ENCODE measurements at regions not wholly inside any gene's neighbourhood (a gene's known extent, or its start where the extent isn't known, plus 50 kb on each side); places are given as distances from the start of the nearest gene placed in this dataset.

DNA sequence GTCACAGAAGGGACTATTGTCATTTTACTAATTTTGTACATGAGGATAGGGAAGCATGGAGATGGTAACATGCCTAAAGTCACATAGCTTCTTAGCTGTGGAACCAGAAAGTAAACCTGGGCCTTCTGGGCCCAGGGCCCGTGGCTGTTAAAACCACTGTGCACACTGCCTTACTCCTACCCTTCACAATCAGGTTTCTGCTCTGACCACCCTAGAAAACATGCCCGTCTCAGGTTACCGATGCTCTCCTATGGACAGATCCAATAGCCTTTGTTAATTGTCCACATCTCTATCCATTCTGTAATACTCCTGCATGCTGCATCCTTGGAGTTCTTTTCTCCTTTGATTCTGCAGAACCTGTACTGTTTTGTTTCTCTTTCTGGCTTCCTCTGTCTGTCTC lies 79.0 kb upstream of the TACR1 start:
- DNase-seq (ENCODE audit: low read depth): no peak

DNA sequence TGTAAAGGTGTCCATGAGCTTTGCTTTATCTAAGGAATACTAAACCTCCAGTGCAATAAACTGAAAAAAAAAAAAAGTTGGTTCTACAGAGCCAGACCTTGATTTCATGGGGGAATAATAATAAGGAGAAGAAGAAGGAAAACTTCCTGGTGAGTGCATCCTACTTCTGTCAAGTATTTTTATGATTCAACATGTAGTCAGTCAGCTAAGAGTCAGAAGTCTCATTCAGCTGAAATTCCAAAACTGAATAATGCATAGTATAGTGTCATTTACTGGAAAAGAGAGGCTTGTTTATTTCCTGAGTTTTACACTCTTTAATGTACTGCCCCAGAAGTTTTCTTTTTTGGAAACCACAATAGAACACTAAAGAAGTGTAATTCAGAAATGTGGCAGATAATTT lies 77.8 kb upstream of the TACR1 start:
- peak; percentile 11 for DNase-seq (ENCODE audit: low read depth)

DNA sequence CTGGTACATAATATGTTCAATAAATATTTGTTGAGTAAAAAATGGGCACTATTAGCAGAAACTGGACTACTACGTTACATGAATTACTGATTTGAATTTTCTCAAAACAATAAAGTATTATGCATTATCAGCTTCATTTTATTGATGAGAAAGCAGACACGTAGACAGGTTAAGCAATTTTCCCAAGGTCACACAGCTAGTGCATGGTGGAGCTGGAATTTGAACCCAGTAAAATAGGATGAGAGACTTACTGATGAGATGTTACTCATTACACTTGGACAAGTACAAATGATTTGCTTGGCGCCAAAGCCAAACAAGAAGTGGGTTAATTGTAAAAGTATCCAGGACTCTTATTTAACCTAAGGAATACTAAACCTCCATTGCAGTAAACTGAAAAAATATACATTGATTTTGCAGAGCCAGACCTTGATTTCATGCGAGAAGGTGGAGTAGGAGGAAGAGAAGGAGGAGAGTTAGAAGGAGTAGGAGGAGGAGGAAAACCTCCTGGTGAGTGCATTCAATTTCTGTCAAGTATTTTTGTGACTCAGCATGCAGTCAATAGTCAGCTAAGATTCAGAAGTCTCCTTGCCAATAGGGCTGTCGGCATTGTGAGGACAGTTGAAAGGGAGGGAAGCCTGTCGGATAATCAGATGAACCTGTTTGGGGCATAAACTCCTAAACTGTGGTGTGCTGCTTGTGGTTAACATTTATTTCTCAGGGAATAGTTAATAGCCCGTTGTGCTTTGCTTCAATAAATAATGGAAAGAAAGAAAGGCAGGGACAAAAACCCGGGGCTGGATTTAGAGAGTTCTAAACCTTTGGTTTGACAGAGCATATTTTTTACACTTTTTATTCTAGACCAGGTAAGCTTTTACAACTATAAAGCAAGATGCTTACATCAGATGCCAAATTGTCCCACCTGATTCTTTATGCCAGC lies 77.0 kb upstream of the TACR1 start:
- DNase-seq (ENCODE audit: low read depth): peak; percentile 20

DNA sequence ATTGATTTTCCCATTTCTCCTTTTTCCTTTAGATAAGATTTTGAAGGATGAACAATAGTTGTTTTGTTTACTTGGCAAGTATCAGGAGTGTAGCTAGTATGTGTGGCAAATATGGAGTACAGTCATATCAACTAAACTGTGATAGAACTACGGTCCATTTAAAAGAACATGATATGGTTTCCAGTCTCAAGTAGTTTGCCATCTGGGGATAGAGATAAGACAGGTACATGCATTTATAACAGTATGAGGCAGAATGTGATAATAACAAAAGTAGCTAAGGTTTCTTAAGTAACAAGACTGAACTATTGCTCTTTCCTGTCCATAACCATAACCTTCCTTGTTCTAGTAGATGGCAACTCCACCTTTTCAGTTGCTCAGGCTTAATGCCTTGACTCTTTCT lies 75.6 kb upstream of the TACR1 start:
- no peak for DNase-seq (ENCODE audit: low read depth)

DNA sequence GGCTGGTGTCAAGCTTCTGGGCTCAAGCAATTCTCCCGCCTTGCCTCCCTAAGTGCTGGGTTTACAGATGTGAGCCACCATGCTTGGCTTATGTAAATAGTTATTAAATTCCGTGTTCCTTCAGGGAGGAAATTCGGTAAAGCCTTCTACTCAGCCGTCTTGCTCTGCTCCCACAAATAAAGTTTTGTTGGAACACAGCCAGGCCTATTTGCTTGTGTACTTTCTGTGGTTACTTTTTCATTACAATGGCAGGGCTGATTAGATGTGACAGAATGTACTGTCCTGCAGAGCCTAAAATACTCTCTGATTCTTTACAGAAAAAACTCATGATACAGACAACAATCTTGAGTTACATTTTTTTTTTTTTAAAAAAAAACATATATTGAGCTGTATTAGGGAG lies 68.8 kb upstream of the TACR1 start:
- DNase-seq (ENCODE audit: low read depth): no peak

DNA sequence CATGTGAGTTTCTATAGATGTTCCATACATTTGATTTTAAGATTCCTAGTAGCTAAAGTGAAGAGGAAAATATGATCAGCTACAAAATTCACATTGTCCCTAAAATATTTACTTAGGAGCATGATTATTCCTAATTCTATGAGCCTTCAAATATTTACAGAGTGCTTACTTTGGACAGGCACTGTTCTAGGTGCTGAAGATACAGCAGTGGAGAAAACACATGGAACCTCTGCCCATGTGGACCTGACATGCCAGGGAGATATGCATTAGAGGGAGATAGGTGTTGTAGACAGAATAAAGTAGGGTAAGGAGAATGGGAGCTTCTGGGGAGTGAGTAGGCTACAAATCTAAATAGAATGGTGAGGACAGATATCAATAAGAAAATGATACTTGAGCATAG lies 62.6 kb upstream of the TACR1 start:
- DNase-seq (ENCODE audit: low read depth): no peak

DNA sequence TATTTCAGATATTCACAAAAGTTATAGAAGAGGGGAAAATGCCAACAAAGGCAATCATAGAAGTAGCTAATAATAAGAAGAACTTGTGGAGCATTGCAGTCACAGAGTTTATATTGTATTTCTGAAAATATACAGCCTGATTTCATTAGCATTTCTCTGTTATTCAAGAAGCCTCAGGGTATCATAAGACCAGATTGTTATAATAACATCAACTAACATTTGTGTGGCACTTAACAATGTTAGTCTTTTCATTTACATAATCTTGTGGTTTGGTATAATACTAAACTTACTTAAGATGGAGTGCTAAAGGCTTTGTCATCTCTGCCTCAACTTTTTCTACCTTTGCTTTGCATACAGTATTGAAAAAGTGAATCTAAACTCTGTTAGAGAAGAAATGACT lies 61.6 kb upstream of the TACR1 start:
- no peak for DNase-seq (ENCODE audit: low read depth)

DNA sequence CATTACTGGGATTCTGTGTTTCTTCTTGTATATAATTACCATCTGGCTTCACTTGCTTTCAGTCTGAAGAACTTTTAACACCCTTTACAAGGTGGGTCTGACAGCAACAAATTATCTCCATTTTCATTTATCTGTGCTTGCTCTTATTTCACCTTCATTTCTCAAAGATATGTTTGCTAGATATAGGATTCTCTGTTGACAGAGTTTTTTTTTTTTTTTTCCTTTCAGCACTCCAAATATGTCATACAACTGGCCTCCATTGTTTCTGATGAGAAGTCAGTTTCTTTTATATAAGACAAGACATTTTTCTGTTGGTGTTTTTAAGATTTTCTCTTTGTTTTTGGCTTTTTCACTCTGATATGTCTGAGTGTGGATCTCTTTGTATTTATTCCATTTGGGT lies 59.3 kb upstream of the TACR1 start:
- no peak for DNase-seq (ENCODE audit: low read depth)

DNA sequence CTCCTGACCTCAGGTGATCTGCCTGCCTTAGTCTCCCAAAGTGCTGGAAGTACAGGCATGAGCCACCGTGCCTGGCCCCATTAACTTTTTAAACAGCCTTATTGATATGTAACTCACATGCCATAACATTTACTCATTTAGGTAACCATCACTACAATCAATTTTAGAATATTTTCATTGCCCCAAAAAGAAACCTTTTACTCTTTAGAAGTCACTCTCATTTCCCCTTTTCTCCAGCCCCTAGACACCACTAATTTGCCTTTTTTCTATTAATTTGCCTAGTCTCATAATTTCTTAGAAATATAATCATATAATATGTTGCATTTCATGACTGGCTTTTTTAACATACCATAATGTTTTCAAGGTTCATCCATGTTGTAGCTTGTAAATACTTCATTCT lies 57.2 kb upstream of the TACR1 start:
- DNase-seq (ENCODE audit: low read depth): no peak

DNA sequence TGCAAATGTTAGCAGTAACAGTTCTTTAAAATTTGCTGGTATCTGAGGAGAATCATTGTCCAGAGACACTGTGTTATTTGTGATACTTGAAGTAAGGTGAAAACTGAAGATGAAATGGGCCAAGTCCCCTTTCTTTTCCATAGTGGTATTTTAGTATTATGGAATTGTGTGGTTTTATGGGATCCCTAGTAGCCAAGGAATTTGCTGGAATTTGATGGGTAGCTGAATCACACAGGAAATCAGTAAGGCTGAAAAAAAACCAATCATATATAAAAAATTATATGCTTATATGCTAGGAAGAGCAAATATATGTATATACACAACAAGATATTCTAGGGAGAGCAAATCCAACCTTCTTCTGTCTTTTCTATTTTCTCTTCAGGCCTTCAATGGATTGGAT lies 54.2 kb upstream of the TACR1 start:
- no peak for DNase-seq (ENCODE audit: low read depth)

DNA sequence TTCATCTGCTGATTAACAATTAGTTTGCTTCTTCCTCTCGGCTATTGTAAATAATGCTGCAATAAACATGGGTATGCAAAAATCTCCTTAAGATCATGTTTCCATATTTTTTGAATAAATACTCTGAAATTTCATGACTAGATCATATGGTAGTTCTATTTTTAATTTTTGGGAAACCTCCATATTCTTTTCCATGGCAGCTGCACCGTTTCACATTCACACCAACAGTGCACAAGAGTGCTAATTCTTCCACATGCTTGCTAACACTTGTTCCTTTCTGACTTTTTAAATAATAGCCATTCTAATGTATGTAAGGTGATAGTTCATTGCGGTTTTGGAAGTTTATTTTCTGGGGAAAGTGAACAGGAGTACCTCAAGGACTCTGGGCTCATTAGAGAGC lies 52.6 kb upstream of the TACR1 start:
- no peak for DNase-seq (ENCODE audit: low read depth)

All from amniotic epithelial cell (primary cell).